H1 (cell line): ENCODE measurements at regions not wholly inside any gene's neighbourhood (a gene's known extent, or its start where the extent isn't known, plus 50 kb on each side); places are given as distances from the start of the nearest gene placed in this dataset.

Source experiments
- CTCF ChIP-seq, 3 experiments: IDR thresholded peaks; 1 replicate in 2 of 3; 2 replicates in 1 of 3; pipeline versions ENCODE4 v1.5.1 to v1.6.1; 2011; ENCODE audit warnings: low read length in 3 of 3, mild to moderate bottlenecking in 3 of 3, inconsistent platforms in 2 of 3, low read depth in 1 of 3, moderate library complexity in 1 of 3; ENCODE audit not compliant: insufficient read depth in 1 of 3; ENCODE audit errors: control extremely low read depth in 1 of 3
- EZH2 ChIP-seq: fragments of 200-600 bp; sonication (generic); IDR thresholded peaks from 2 replicates; pipeline ENCODE4 v1.7.1; 2012; ENCODE audit warnings: low read depth, mild to moderate bottlenecking, moderate library complexity, low read length, inconsistent platforms; ENCODE audit not compliant: severe bottlenecking
- POLR2AphosphoS5 ChIP-seq: IDR thresholded peaks from 2 replicates; pipeline ENCODE4 v1.6.1; 2011; ENCODE audit warnings: low read depth, low read length
- SIN3A ChIP-seq, 2 experiments: IDR thresholded peaks in 1 of 2; conservative IDR thresholded peaks in 1 of 2; 2 replicates each; pipeline ENCODE4 v1.6.1; 2011 to 2012; ENCODE audit warnings: low read length in 2 of 2, improper control_type of control experiment in 1 of 2, low read depth in 1 of 2, mild to moderate bottlenecking in 1 of 2

- no peak for TF ChIP-seq CTCF (IDR thresholded peaks at IDR 0.05; ENCODE audit: control extremely low read depth in 1 of 3, insufficient read depth in 1 of 3, low read depth in 1 of 3, low read length in 3 of 3)
- TF ChIP-seq EZH2: peak; percentile 73
- TF ChIP-seq SIN3A (conservative IDR thresholded peaks at IDR 0.05 in 1 of 2, IDR thresholded peaks at IDR 0.05 in 1 of 2; ENCODE audit: low read depth in 1 of 2, low read length in 2 of 2): no peak
- no peak for TF ChIP-seq POLR2AphosphoS5
These were observed 236.4 kb downstream of the VRK1 start for GRCh38 chr14:97033556-97034081.
